ENCODE measurements at regions not wholly inside any gene's neighbourhood (a gene's known extent, or its start where the extent isn't known, plus 50 kb on each side); places are given as distances from the start of the nearest gene placed in this dataset.

DNA sequence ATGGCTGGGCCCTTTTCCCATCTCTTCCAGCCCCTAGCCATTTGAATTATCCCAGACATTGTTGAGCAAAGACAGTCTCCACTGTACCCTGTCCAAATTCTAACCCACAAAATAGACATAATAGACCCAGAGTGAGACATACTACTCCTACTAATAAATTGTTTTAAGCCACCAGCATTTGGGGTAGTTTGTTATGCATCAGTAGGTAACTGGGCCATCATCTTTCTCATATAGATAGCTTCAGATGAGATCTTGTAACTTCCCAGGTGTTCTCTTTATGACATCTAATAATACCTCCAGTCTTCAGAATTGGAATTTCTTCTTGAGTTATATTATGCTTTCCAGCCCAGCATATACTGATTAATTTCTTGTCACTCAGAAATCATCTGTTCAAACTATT is 117.2 kb upstream of the OTUD4 start:
- H3K27ac ChIP-seq, result no peak overlapping the region
- H3K36me3 ChIP-seq, result no peaks in the 10 kb centered on the region
- H3K4me3 ChIP-seq, result no peak overlapping the region
- no peak for DNase-seq
- H3K27me3 ChIP-seq (replicated peaks in 1 of 7), result no peaks in the 10 kb centered on the region
- H3K4me1 ChIP-seq, result peaks cover 0 to 5% (median 0%) of the 10 kb centered on the region in 6 donors
- TF ChIP-seq CTCF (IDR thresholded peaks at IDR 0.05 in 8 of 11, conservative IDR thresholded peaks at IDR 0.05 in 3 of 11), result no peak
- TF ChIP-seq POLR2A (IDR thresholded peaks at IDR 0.05), result no peak
- TF ChIP-seq POLR2AphosphoS5 (IDR thresholded peaks at IDR 0.05), result no peak
- no peaks in the 10 kb centered on the region for H3K9me3 ChIP-seq
- intact Hi-C loops (cut with DNase I; ENCODE audit: low total_unique reads), result no loop called here

GRCh38 chr4:145295547-145295946 is 115.2 kb upstream of the OTUD4 start:
- intact Hi-C loops (cut with DNase I; ENCODE audit: low total_unique reads), result no loop called here
- H3K4me3 ChIP-seq, result no peak overlapping the region
- WGBS, 5 donors, result 79 to 91% (median 85%) methylated on average over 1 of the region's 1 CpG
- TF ChIP-seq POLR2AphosphoS5 (IDR thresholded peaks at IDR 0.05) (no peak), POLR2A (IDR thresholded peaks at IDR 0.05) (no peak)
- no peak for DNase-seq
- no peaks in the 10 kb centered on the region for H3K27me3 ChIP-seq (replicated peaks in 1 of 7)
- H3K4me1 ChIP-seq, result peaks cover 0 to 5% (median 0%) of the 10 kb centered on the region in 6 donors
- no peaks in the 10 kb centered on the region for H3K9me3 ChIP-seq
- H3K27ac ChIP-seq, result no peak overlapping the region
- no peaks in the 10 kb centered on the region for H3K36me3 ChIP-seq

DNA sequence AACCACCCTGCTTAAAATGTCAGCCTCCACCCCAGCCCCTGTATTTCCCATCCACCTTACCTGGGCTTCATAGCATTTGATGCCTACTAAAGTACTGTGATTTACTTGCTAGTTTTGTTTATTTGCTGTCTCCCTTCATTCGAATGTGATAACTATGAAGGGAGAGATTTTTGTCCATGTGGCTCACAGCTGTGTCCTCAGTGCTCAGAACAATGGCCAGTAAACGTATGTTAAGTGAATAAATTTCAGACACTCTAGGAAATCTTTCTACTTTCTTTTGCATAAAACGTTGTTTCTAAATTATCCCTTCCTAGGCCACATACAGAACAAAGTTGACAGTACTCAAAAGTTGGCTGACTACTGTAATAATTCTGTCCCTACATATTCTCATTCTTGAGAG is 114.7 kb upstream of the OTUD4 start:
- intact Hi-C loops (cut with DNase I; ENCODE audit: low total_unique reads), result no loop called here
- no peak for DNase-seq
- Histone ChIP-seq H3K27me3 (replicated peaks in 1 of 7) (no peaks in the 10 kb centered on the region), H3K36me3 (no peaks in the 10 kb centered on the region), H3K9me3 (no peaks in the 10 kb centered on the region), H3K27ac (no peak overlapping the region), H3K4me1 (peaks cover 0 to 5% (median 0%) of the 10 kb centered on the region in 6 donors), H3K4me3 (no peak overlapping the region)
- 79 to 92% (median 86%) methylated on average over 3 of the region's 3 CpGs for WGBS, 5 donors
- TF ChIP-seq CTCF (IDR thresholded peaks at IDR 0.05 in 8 of 11, conservative IDR thresholded peaks at IDR 0.05 in 3 of 11) (no peak), POLR2A (IDR thresholded peaks at IDR 0.05) (no peak), POLR2AphosphoS5 (IDR thresholded peaks at IDR 0.05) (no peak)

GRCh38 chr4:145293658-145294057 is 113.3 kb upstream of the OTUD4 start:
- no peak for DNase-seq
- H3K27me3 ChIP-seq (replicated peaks in 1 of 7), result no peaks in the 10 kb centered on the region
- WGBS, 5 donors, result 74 to 96% (median 93%) methylated on average over 4 of the region's 4 CpGs
- intact Hi-C loops (cut with DNase I; ENCODE audit: low total_unique reads), result no loop called here
- H3K4me3 ChIP-seq, result no peak overlapping the region
- no peaks in the 10 kb centered on the region for H3K36me3 ChIP-seq
- no peak for TF ChIP-seq POLR2AphosphoS5 (IDR thresholded peaks at IDR 0.05)
- TF ChIP-seq POLR2A (IDR thresholded peaks at IDR 0.05), result no peak
- TF ChIP-seq CTCF (IDR thresholded peaks at IDR 0.05 in 8 of 11, conservative IDR thresholded peaks at IDR 0.05 in 3 of 11), result no peak
- H3K4me1 ChIP-seq, result no peaks in the 10 kb centered on the region
- H3K9me3 ChIP-seq, result no peaks in the 10 kb centered on the region
- H3K27ac ChIP-seq, result no peak overlapping the region

GRCh38 chr4:145290955-145291354 is 110.6 kb upstream of the OTUD4 start:
- TF ChIP-seq POLR2A (IDR thresholded peaks at IDR 0.05), result no peak
- Histone ChIP-seq H3K36me3 (no peaks in the 10 kb centered on the region), H3K4me3 (no peak overlapping the region), H3K4me1 (no peaks in the 10 kb centered on the region), H3K27me3 (replicated peaks in 1 of 7) (no peaks in the 10 kb centered on the region), H3K9me3 (no peaks in the 10 kb centered on the region), H3K27ac (no peak overlapping the region)
- DNase-seq, result no peak
- intact Hi-C loops (cut with DNase I; ENCODE audit: low total_unique reads), result no loop called here
- WGBS, 5 donors, result 81 to 82% (median 82%) methylated on average over 2 of the region's 2 CpGs
